Activated CD4-positive, alpha-beta T cell treated with anti-CD3 and anti-CD28 coated beads for 48 hours (primary cell): ENCODE measurements at regions not wholly inside any gene's neighbourhood (a gene's known extent, or its start where the extent isn't known, plus 50 kb on each side); places are given as distances from the start of the nearest gene placed in this dataset.
"Not testable (repeated sequence)": the region's sequence is repeated elsewhere in the genome, so short reads cannot be mapped to it uniquely, and the experiment has no call there.

ENCODE experiments used
- DNase-seq: peaks from one replicate; pipeline ENCODE4 v3.0.0-alpha.2; 2020

GRCh38 chr7:112689466-112690177 lies 100.6 kb downstream of the TMEM168 start:
- not testable (repeated sequence) for DNase-seq

- DNase-seq: no peak
Measured at GRCh38 chr7:112692333-112692732, 97.9 kb downstream of the TMEM168 start.

GRCh38 chr7:112697211-112697610 lies 93.0 kb downstream of the TMEM168 start:
- not testable (repeated sequence) for DNase-seq

GRCh38 chr7:112699725-112700513 lies 90.3 kb downstream of the TMEM168 start:
- no peak for DNase-seq

- no peak for DNase-seq
Measured at GRCh38 chr7:112701456-112701855, 88.7 kb downstream of the TMEM168 start.

GRCh38 chr7:112707655-112708054 lies 82.5 kb downstream of the TMEM168 start:
- no peak for DNase-seq

- DNase-seq: no peak
Measured at GRCh38 chr7:112708236-112708635, 82.0 kb downstream of the TMEM168 start.
